Erythroblast (primary cell): ENCODE measurements at regions not wholly inside any gene's neighbourhood (a gene's known extent, or its start where the extent isn't known, plus 50 kb on each side); places are given as distances from the start of the nearest gene placed in this dataset.

Experiments
- GATA1 ChIP-seq: IDR thresholded peaks from 2 replicates; pipeline ENCODE4 v1.6.1; 2011; ENCODE audit warnings: low read depth, mild to moderate bottlenecking, control low read depth, low read length, moderate library complexity
- POLR2A ChIP-seq: IDR thresholded peaks from 2 replicates; pipeline ENCODE4 v1.6.1; 2011; ENCODE audit warnings: mild to moderate bottlenecking, low read length

GRCh38 chr1:184903111-184903692, 71.1 kb downstream of the NIBAN1 start:
- TF ChIP-seq POLR2A (no peak), GATA1 (no peak)
